HCT116 (cell line): ENCODE measurements at regions not wholly inside any gene's neighbourhood (a gene's known extent, or its start where the extent isn't known, plus 50 kb on each side); places are given as distances from the start of the nearest gene placed in this dataset.

Source experiments
- ATF3 ChIP-seq: IDR thresholded peaks from 2 replicates; pipeline ENCODE4 v1.6.1; 2012
- CTCF ChIP-seq, 3 experiments: fragments of 200-600 bp in 1 of 3; sonication (generic) in 1 of 3; IDR thresholded peaks in 2 of 3; conservative IDR thresholded peaks in 1 of 3; 2 replicates each; pipeline ENCODE4 v1.5.1; 2012 to 2017; ENCODE audit warnings: low read depth in 2 of 3, low read length in 2 of 3, antibody characterized with exemption in 1 of 3, borderline replicate concordance in 1 of 3, control low read depth in 1 of 3, mild to moderate bottlenecking in 1 of 3, mixed read lengths in 1 of 3, mixed run types in 1 of 3, moderate library complexity in 1 of 3; ENCODE audit not compliant: insufficient read depth in 1 of 3
- EZH2 ChIP-seq: fragments of 200-600 bp; sonication (generic); IDR thresholded peaks from 2 replicates; pipeline ENCODE4 v1.6.1; 2017; ENCODE audit warnings: antibody characterized with exemption, mixed run types
- FOSL1 ChIP-seq: IDR thresholded peaks from 2 replicates; pipeline ENCODE4 v1.6.1; 2012; ENCODE audit warnings: low read depth
- MAX ChIP-seq: IDR thresholded peaks from 2 replicates; pipeline ENCODE4 v1.6.1; 2012
- POLR2A ChIP-seq: IDR thresholded peaks from 2 replicates; pipeline ENCODE4 v1.7.0; 2011; ENCODE audit warnings: borderline replicate concordance; ENCODE audit not compliant: insufficient read depth, insufficient read length; ENCODE audit errors: extremely low read depth
- POLR2AphosphoS5 ChIP-seq: IDR thresholded peaks from 2 replicates; pipeline ENCODE4 v1.6.1; 2011; ENCODE audit warnings: mild to moderate bottlenecking, low read depth, low read length, moderate library complexity
- RAD21 ChIP-seq: IDR thresholded peaks from 2 replicates; pipeline ENCODE4 v1.6.1; 2012; ENCODE audit warnings: low read depth, mild to moderate bottlenecking
- SP1 ChIP-seq: IDR thresholded peaks from 2 replicates; pipeline ENCODE4 v1.6.1; 2012; ENCODE audit warnings: low read depth
- YY1 ChIP-seq: IDR thresholded peaks from 2 replicates; pipeline ENCODE4 v1.6.1; 2011; ENCODE audit warnings: low read length, low read depth, moderate library complexity, mild to moderate bottlenecking; ENCODE audit not compliant: insufficient replicate concordance; ENCODE audit errors: extremely low read depth

GRCh38 chr1:4319496-4319895 lies 334.9 kb upstream of the AJAP1 start:
- TF ChIP-seq CTCF (IDR thresholded peaks at IDR 0.05 in 2 of 3, conservative IDR thresholded peaks at IDR 0.05 in 1 of 3; ENCODE audit: borderline replicate concordance in 1 of 3, insufficient read depth in 1 of 3, low read depth in 2 of 3, low read length in 2 of 3) (no peak), POLR2A (no peak), ATF3 (no peak), SP1 (no peak), EZH2 (no peak), FOSL1 (no peak), POLR2AphosphoS5 (no peak), RAD21 (no peak), MAX (no peak), YY1 (no peak)
